ENCODE measurements at regions not wholly inside any gene's neighbourhood (a gene's known extent, or its start where the extent isn't known, plus 50 kb on each side); places are given as distances from the start of the nearest gene placed in this dataset.
A peak's percentile ranks its signal among the peaks of the same experiment; 100 is the strongest.

DNA sequence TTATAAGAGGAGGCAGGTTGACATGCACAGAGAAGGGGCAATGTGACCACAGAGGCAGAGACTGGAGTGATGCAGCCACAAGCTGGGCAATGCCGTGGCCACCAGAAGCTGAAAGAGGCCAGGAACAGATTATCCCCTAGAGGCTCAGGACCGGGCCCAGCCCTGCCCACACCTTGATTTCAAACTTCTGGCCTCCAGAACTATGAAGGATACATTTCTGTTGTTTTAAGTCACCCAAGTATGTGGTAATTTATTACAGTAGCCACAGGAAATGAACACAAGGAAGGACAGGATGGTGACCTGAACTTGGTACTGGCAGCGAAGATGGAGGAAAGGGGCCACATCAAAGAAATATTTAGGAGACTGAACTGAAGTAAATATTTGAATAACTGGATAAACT, 66.8 kb upstream of the RIOK3 start:
- DNase-seq (ENCODE audit: low spot score) = no peak

DNA sequence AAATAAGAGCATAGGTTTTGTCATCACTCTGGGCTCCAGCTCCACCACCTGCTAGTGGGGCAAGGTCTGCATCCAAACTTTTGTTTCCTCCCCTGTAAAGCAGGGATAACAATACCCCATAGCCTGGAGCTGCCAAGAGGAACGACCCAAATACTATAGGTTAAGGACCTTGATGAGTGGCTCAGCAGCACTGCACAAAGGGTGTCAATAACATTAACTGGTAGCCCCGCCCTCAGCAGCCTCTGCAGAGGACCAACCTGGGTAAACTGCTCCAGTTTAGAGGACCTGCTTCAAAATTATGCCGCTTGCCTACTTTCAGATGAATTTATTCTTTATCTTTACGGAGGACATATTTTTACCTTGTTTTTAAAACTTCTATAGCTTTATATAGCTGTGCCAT, 65.8 kb upstream of the RIOK3 start:
- DNase-seq (ENCODE audit: low spot score) = no peak

DNA sequence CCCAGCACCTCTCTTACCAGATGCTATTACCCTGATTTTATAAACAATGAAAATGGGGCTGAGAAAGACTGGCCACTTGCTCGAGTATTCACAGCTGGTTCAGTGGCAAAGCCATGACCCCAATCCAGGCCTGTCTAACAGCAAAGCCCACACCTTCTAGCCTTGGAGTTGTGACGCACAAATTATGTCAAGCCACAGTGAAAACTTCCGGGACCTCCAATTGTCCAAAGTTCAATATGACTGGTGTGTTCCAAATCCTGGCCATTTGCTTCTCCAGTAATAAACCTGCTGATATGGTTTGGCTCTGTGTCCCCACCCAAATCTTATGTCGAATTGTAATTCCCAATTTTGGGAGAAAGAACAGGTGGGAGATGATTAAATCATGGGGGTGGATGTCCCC, 64.7 kb upstream of the RIOK3 start:
- DNase-seq (ENCODE audit: low spot score) = no peak

DNA sequence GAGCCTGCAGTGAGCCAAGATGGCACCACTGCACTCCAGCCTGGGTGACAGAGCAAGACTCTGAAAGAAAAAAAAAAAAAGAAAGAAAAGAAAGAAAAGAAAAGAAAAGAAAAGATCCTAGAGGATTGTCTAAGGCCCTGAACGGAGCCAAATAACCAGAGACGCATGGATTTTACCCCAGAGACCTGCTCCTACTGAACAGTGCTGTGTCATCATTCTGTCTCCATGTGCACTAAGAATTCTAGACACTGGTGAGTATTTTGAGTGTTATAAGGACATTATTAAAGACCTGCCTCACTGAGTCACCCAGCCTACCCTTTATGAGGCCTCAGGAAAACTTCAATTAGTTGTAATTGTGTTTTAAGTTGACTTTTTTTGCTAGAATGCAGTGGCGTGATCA, 61.9 kb upstream of the RIOK3 start:
- DNase-seq (ENCODE audit: low spot score) = no peak

- DNase-seq (ENCODE audit: low spot score) = no peak
Observed at GRCh38 chr18:23397907-23398306, 55.2 kb upstream of the RIOK3 start.

- DNase-seq (ENCODE audit: low spot score) = no peak
Observed at GRCh38 chr18:23398401-23398800, 54.7 kb upstream of the RIOK3 start.

DNA sequence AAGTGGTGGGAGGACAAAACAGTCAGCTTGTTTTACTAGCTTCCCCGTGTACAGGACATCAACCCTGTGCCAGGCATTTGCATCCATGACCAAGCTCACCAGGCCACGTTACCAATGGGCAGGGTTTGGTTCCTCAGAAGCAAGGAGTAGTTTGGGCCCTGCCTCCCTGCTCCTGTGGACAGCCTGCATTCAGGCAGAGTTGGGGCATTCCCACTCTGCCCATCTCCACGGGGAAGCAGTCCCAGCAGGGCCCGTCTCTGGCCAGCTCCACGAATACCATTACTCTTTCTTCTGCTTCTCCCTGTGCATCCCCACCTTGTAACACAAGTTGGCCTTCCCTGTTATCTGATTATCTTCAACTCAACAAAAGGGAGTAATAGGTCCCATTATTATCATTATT, 54.0 kb upstream of the RIOK3 start:
- no peak for DNase-seq (ENCODE audit: low spot score)

GRCh38 chr18:23400918-23401317, 52.2 kb upstream of the RIOK3 start:
- no peak for DNase-seq (ENCODE audit: low spot score)

GRCh38 chr18:23401400-23402347, 51.4 kb upstream of the RIOK3 start:
- DNase-seq (ENCODE audit: low spot score) = peak; percentile 86
